Upper lobe of left lung (tissue), 4 donors: ENCODE measurements at regions not wholly inside any gene's neighbourhood (a gene's known extent, or its start where the extent isn't known, plus 50 kb on each side); places are given as distances from the start of the nearest gene placed in this dataset.

ENCODE experiments used
- CTCF ChIP-seq, 6 experiments: fragments of 450-650 bp in 4 of 6; fragments of 200-600 bp in 2 of 6; sonication (generic) in 2 of 6; IDR thresholded peaks; one replicate each; pipeline ENCODE4 v1.5.1; 2016 to 2019; ENCODE audit warnings: antibody characterized with exemption in 6 of 6
- EP300 ChIP-seq, 4 donors: sonication (generic); formaldehyde crosslinking; IDR thresholded peaks; one replicate each; pipeline ENCODE4 v1.5.1; 2017; ENCODE audit warnings: antibody characterized with exemption in 4 of 4, control low read depth in 2 of 4
- POLR2A ChIP-seq, 4 donors: fragments of 450-650 bp; IDR thresholded peaks; one replicate each; pipeline ENCODE4 v1.5.1; 2016 to 2017; ENCODE audit warnings: antibody characterized with exemption in 4 of 4, mild to moderate bottlenecking in 2 of 4
- POLR2AphosphoS5 ChIP-seq, 2 donors: sonication (generic); formaldehyde crosslinking; IDR thresholded peaks; one replicate each; pipeline ENCODE4 v1.5.1; 2017; ENCODE audit warnings: antibody characterized with exemption in 2 of 2

DNA sequence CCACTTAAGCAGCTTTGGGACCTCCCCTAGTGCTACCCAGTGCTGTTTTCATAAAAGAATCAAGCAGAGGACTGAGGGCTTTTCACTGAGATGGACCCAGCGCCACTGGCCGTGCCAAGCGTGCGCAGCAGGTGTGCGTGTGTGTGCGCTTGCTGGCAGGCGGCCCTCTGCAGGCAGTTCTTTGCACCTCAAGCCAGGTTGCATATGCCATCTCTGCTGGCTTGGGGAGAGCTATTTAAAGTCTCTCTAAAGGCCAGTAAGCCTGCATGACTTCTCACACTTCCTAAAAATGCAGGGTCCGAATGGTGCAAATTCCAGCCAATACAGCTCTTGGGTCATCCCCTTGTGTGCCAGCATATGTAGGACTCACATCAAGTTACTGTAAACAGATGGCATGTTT is 255.5 kb downstream of the RNF152 start:
- TF ChIP-seq CTCF (IDR thresholded peaks at IDR 0.05), result no peak
- TF ChIP-seq EP300 (IDR thresholded peaks at IDR 0.05), result no peak
- TF ChIP-seq POLR2A (IDR thresholded peaks at IDR 0.05), result no peak
- no peak for TF ChIP-seq POLR2AphosphoS5 (IDR thresholded peaks at IDR 0.05)
